Activated CD4-positive, alpha-beta T cell treated with anti-CD3 and anti-CD28 coated beads, Interleukin-2, amount 10 ng/mL, durations not matched to agents 7 days and 5 days (primary cell): ENCODE measurements at regions not wholly inside any gene's neighbourhood (a gene's known extent, or its start where the extent isn't known, plus 50 kb on each side); places are given as distances from the start of the nearest gene placed in this dataset.

ENCODE experiments used
- CTCF ChIA-PET: fragments of 350-600 bp; sonication (Branson Sonifier 250); formaldehyde crosslinking; loops from one replicate; lab custom pipeline; 2021; ENCODE audit warnings: antibody characterized with exemption; lab: Charles Lee
- POLR2A ChIA-PET: fragments of 350-600 bp; sonication (Branson Sonifier 250); formaldehyde crosslinking; loops from one replicate; lab custom pipeline; 2021; ENCODE audit warnings: antibody characterized with exemption; lab: Charles Lee
- DNase-seq: peaks from one replicate; pipeline ENCODE4 v3.0.0-alpha.2; 2020
- H3K27ac Mint-ChIP-seq: one replicate; pipeline ENCODE4 v1.8.0; 2021; ENCODE audit warnings: mild to moderate bottlenecking, moderate library complexity, mixed read lengths
- H3K27me3 Mint-ChIP-seq: one replicate; pipeline ENCODE4 v1.8.0; 2021; ENCODE audit warnings: mixed read lengths
- H3K36me3 Mint-ChIP-seq: one replicate; pipeline ENCODE4 v1.8.0; 2021; ENCODE audit warnings: low read depth, mixed read lengths
- H3K4me1 Mint-ChIP-seq: one replicate; pipeline ENCODE4 v1.8.0; 2021; ENCODE audit warnings: mixed read lengths
- H3K4me3 Mint-ChIP-seq: one replicate; pipeline ENCODE4 v1.8.0; 2021; ENCODE audit warnings: mild to moderate bottlenecking, moderate library complexity, mixed read lengths
- H3K9me3 Mint-ChIP-seq: one replicate; pipeline ENCODE4 v1.8.0; 2021; ENCODE audit warnings: mixed read lengths

GRCh38 chr15:69909719-69910444 lies 187.8 kb downstream of the TLE3 start:
- peaks cover 5% of the 10 kb centered on the region for H3K9me3 Mint-ChIP-seq
- H3K27ac Mint-ChIP-seq: no peak overlapping the region
- H3K36me3 Mint-ChIP-seq: no peaks in the 10 kb centered on the region
- CTCF ChIA-PET: interaction anchor here (0.6 kb wide), 1 partner anchor 16 kb away, joined by 3 read pairs; no protein-coding TSS in a partner anchor
- DNase-seq: no peak
- H3K4me1 Mint-ChIP-seq: no peaks in the 10 kb centered on the region
- no peak overlapping the region for H3K4me3 Mint-ChIP-seq
- POLR2A ChIA-PET: no interaction called here
- H3K27me3 Mint-ChIP-seq: peaks cover 6% of the 10 kb centered on the region

GRCh38 chr15:69910514-69910913 lies 187.2 kb downstream of the TLE3 start:
- H3K36me3 Mint-ChIP-seq: no peaks in the 10 kb centered on the region
- POLR2A ChIA-PET: no interaction called here
- no peak for DNase-seq
- peaks cover 4% of the 10 kb centered on the region for H3K27me3 Mint-ChIP-seq
- CTCF ChIA-PET: interaction anchor here (0.6 to 1.0 kb wide), 2 partner anchors 13 to 16 kb away, joined by 3 read pairs; no protein-coding TSS in a partner anchor
- peaks cover 5% of the 10 kb centered on the region for H3K9me3 Mint-ChIP-seq
- H3K4me3 Mint-ChIP-seq: no peak overlapping the region
- no peak overlapping the region for H3K27ac Mint-ChIP-seq
- no peaks in the 10 kb centered on the region for H3K4me1 Mint-ChIP-seq

- no peaks in the 10 kb centered on the region for H3K4me1 Mint-ChIP-seq
- POLR2A ChIA-PET: no interaction called here
- H3K36me3 Mint-ChIP-seq: no peaks in the 10 kb centered on the region
- no peak overlapping the region for H3K4me3 Mint-ChIP-seq
- peaks cover 3% of the 10 kb centered on the region for H3K27me3 Mint-ChIP-seq
- H3K27ac Mint-ChIP-seq: no peak overlapping the region
- CTCF ChIA-PET: no interaction called here
- peaks cover 5% of the 10 kb centered on the region for H3K9me3 Mint-ChIP-seq
- no peak for DNase-seq
Measured at GRCh38 chr15:69912116-69912515, 185.6 kb downstream of the TLE3 start.

- H3K27me3 Mint-ChIP-seq: peaks cover 3% of the 10 kb centered on the region
- POLR2A ChIA-PET: no interaction called here
- no peaks in the 10 kb centered on the region for H3K36me3 Mint-ChIP-seq
Measured at GRCh38 chr15:69914040-69914439, 183.7 kb downstream of the TLE3 start.

GRCh38 chr15:69914960-69915359 lies 182.8 kb downstream of the TLE3 start:
- no peak for DNase-seq
- Mint-ChIP-seq H3K27me3 (peaks cover 3% of the 10 kb centered on the region), H3K9me3 (peaks cover 3% of the 10 kb centered on the region), H3K36me3 (no peaks in the 10 kb centered on the region), H3K27ac (no peak overlapping the region), H3K4me1 (no peaks in the 10 kb centered on the region), H3K4me3 (no peak overlapping the region)
- POLR2A ChIA-PET: no interaction called here
- CTCF ChIA-PET: no interaction called here

More at GRCh38 chr15:69914040-69914439, 183.7 kb downstream of the TLE3 start:
- CTCF ChIA-PET: no interaction called here
- H3K9me3 Mint-ChIP-seq: peaks cover 5% of the 10 kb centered on the region
- no peaks in the 10 kb centered on the region for H3K4me1 Mint-ChIP-seq
- H3K4me3 Mint-ChIP-seq: no peak overlapping the region
- DNase-seq: no peak
- H3K27ac Mint-ChIP-seq: no peak overlapping the region

GRCh38 chr15:69916169-69916785 lies 181.4 kb downstream of the TLE3 start:
- no peaks in the 10 kb centered on the region for H3K4me1 Mint-ChIP-seq
- no peaks in the 10 kb centered on the region for H3K9me3 Mint-ChIP-seq
- H3K27me3 Mint-ChIP-seq: no peaks in the 10 kb centered on the region
- DNase-seq: no peak
- no peak overlapping the region for H3K27ac Mint-ChIP-seq
- H3K4me3 Mint-ChIP-seq: no peak overlapping the region
- POLR2A ChIA-PET: interaction anchor here (0.5 kb wide), 1 partner anchor 371 kb away, joined by 3 read pairs; no protein-coding TSS in a partner anchor
- H3K36me3 Mint-ChIP-seq: no peaks in the 10 kb centered on the region
- CTCF ChIA-PET: interaction anchor here (0.5 to 1.5 kb wide), 2 partner anchors 8 to 1478 kb away, joined by 4 read pairs; no protein-coding TSS in a partner anchor

GRCh38 chr15:69917056-69917455 lies 180.7 kb downstream of the TLE3 start:
- Mint-ChIP-seq H3K9me3 (no peaks in the 10 kb centered on the region), H3K36me3 (no peaks in the 10 kb centered on the region), H3K4me3 (no peak overlapping the region), H3K27me3 (no peaks in the 10 kb centered on the region), H3K4me1 (no peaks in the 10 kb centered on the region), H3K27ac (no peak overlapping the region)
- DNase-seq: no peak
- CTCF ChIA-PET: interaction anchor here (1.5 kb wide), 1 partner anchor 9 kb away, joined by 4 read pairs; no protein-coding TSS in a partner anchor
- POLR2A ChIA-PET: interaction anchor here (0.5 kb wide), 1 partner anchor 370 kb away, joined by 3 read pairs; no protein-coding TSS in a partner anchor

- POLR2A ChIA-PET: no interaction called here
- Mint-ChIP-seq H3K4me3 (no peak overlapping the region), H3K9me3 (peaks cover 19% of the 10 kb centered on the region), H3K4me1 (no peaks in the 10 kb centered on the region), H3K36me3 (no peaks in the 10 kb centered on the region), H3K27me3 (peaks cover 9% of the 10 kb centered on the region), H3K27ac (no peak overlapping the region)
- CTCF ChIA-PET: no interaction called here
- no peak for DNase-seq
Measured at GRCh38 chr15:69919816-69920215, 177.9 kb downstream of the TLE3 start.

GRCh38 chr15:69920221-69920620 lies 177.5 kb downstream of the TLE3 start:
- Mint-ChIP-seq H3K9me3 (peaks cover 23% of the 10 kb centered on the region), H3K27me3 (peaks cover 9% of the 10 kb centered on the region), H3K4me1 (no peaks in the 10 kb centered on the region), H3K4me3 (no peak overlapping the region), H3K36me3 (no peaks in the 10 kb centered on the region), H3K27ac (no peak overlapping the region)
- ChIA-PET CTCF (no interaction called here), POLR2A (no interaction called here)
- no peak for DNase-seq

- H3K27ac Mint-ChIP-seq: peak overlapping the region; percentile 37
- ChIA-PET POLR2A (interaction anchor here (0.6 kb wide), 1 partner anchor 206 kb away, joined by 3 read pairs; no protein-coding TSS in a partner anchor), CTCF (interaction anchor here (0.6 kb wide), 1 partner anchor 51 kb away, joined by 3 read pairs; no protein-coding TSS in a partner anchor)
- DNase-seq: no peak
- H3K36me3 Mint-ChIP-seq: no peaks in the 10 kb centered on the region
- peaks cover 29% of the 10 kb centered on the region for H3K9me3 Mint-ChIP-seq
- no peak overlapping the region for H3K4me3 Mint-ChIP-seq
- peaks cover 9% of the 10 kb centered on the region for H3K27me3 Mint-ChIP-seq
- no peaks in the 10 kb centered on the region for H3K4me1 Mint-ChIP-seq
Measured at GRCh38 chr15:69921626-69922619, 175.8 kb downstream of the TLE3 start.

- no peak for DNase-seq
- H3K36me3 Mint-ChIP-seq: no peaks in the 10 kb centered on the region
- no peak overlapping the region for H3K4me3 Mint-ChIP-seq
- CTCF ChIA-PET: interaction anchor here (1.5 kb wide), 1 partner anchor 30 kb away, joined by 5 read pairs; no protein-coding TSS in a partner anchor
- POLR2A ChIA-PET: no interaction called here
- no peak overlapping the region for H3K27ac Mint-ChIP-seq
- peaks cover 9% of the 10 kb centered on the region for H3K27me3 Mint-ChIP-seq
- no peaks in the 10 kb centered on the region for H3K4me1 Mint-ChIP-seq
- peaks cover 37% of the 10 kb centered on the region for H3K9me3 Mint-ChIP-seq
Measured at GRCh38 chr15:69924531-69924930, 173.2 kb downstream of the TLE3 start.

- H3K4me1 Mint-ChIP-seq: no peaks in the 10 kb centered on the region
- H3K36me3 Mint-ChIP-seq: no peaks in the 10 kb centered on the region
- no peak for DNase-seq
- CTCF ChIA-PET: no interaction called here
- H3K4me3 Mint-ChIP-seq: no peak overlapping the region
- no peak overlapping the region for H3K27ac Mint-ChIP-seq
- POLR2A ChIA-PET: no interaction called here
- H3K27me3 Mint-ChIP-seq: peaks cover 9% of the 10 kb centered on the region
- peaks cover 37% of the 10 kb centered on the region for H3K9me3 Mint-ChIP-seq
Measured at GRCh38 chr15:69926006-69926405, 171.7 kb downstream of the TLE3 start.
